GM19452 (cell line): ENCODE measurements at regions not wholly inside any gene's neighbourhood (a gene's known extent, or its start where the extent isn't known, plus 50 kb on each side); places are given as distances from the start of the nearest gene placed in this dataset.

Experiments
- ATAC-seq: cut with Tn5 transposase; IDR thresholded peaks from one replicate; pipeline ENCODE4 v1.9.1; 2021; ENCODE audit not compliant: unreplicated experiment

DNA sequence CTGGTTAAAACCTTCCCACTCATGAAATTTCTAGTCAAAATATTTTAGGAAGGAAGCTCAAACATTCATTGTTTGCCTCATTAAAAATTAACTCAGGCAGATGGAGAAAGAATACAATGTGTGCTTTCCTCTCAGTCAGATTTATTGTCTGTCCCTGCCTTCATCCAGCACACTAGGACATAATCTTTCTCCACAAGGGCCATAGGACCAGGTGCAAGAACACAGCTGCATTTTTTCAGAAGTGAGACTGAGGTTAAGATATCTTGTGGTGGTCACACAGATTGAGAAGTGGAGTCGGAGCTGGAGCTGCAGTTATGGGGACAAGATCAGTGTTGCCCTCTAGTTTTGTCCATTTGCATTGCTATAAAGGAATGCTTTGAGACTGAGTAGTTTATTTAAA lies 666.3 kb downstream of the CCSER2 start:
- no peak for ATAC-seq

DNA sequence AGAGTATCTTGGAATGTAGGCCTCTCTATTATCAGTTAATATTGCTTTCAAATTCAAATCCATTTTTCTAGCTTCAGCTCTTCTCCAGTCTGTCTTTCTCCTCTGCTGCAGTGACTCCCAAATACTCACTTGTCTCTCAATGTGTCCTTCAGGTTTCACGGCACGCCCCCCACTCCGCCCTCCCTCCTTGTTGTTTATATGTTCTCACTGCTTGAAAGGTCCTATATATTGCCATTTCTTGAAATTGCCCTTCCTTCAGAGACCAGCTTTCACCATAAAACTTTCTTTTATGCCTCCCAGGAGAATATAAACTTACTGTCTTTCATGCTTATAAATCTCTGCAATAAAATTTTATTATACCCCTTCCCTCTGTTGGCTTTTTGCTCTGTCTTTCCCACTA lies 668.2 kb downstream of the CCSER2 start:
- ATAC-seq: no peak

DNA sequence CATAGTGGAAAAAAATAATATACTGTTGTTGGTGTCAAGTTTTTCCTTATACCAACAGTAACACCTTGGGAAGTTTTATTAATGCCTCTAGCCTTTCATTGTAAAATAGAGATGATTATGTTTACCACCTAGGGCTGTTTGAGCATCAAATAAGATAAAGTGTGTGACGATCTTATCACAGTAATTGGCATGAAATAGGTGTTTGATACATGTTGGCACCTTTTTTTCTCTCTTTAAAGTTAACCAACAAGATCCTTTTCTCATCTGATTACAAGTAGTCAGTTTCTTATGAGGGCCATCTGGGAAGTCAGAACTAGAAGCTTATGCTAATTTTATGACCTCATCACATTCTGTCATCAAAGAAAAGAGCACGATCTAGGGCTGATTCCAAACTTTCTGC lies 669.5 kb downstream of the CCSER2 start:
- no peak for ATAC-seq

DNA sequence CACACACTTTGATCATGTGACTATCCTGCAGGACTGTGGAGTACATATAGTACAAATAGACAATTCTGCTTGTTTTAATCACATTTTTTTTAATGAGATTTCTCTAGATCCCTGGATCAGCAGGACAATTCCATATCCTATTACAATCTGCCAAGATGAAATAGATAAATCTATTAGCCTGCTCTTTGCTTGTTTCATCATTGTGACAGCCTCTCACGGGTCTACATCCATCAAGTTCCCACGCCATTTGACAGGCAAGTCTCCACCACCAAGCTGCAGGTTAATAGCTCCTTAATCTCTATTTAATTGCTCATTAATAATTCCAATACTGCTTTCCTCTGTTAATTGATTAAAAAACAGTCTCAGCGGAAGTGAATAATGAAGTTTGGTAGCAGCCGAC lies 671.5 kb downstream of the CCSER2 start:
- no peak for ATAC-seq

DNA sequence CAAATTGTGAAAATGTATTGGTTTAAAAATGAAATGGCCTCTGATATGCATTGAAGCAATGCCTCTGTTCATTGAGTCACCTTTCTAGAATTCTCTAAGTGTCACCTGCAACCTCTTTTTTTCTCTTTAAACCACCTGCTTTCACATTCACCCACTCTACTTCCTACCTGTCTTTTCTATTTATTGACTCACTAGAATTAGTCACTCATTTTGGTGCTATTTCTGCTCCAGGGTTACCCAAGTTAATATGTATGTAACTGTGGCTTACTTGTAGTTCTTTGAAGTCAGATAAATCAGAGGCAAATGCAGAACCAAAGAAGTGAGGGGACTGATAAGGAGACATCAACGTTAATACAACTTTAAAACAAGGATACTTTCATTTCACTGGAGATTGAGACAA lies 674.7 kb downstream of the CCSER2 start:
- no peak for ATAC-seq

DNA sequence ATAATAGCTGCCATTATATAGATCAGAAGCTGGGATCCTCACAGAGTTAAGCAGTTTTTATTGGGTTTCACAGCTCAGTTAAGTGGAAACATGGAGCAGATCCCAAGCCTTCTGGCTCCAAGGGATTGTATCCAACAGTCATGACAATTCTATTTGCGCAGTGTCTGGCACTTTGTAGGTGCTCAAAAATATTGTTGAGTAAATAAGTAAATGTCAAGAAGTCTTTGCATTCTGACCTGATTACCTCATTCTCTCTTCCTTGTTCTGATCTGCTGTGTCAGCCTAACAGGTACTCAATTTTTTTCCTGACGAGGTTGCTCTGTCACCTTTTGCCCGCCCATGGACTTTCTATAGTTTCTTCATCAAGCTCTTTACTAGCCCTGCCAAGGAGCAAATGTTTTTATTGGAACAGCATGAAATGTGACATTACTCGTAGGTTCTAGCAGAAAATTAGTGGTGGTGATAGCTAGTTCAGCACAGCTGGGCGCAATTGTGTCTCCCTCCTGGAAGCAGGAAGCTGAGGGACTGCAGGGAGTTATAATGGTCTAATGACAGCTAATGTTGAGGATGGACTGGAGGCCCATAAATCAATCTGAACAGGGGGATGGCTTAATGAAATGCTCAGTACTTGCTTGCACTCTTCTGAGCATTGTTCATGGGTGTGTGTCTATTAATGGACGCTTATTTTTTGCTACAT lies 680.2 kb downstream of the CCSER2 start:
- no peak for ATAC-seq

DNA sequence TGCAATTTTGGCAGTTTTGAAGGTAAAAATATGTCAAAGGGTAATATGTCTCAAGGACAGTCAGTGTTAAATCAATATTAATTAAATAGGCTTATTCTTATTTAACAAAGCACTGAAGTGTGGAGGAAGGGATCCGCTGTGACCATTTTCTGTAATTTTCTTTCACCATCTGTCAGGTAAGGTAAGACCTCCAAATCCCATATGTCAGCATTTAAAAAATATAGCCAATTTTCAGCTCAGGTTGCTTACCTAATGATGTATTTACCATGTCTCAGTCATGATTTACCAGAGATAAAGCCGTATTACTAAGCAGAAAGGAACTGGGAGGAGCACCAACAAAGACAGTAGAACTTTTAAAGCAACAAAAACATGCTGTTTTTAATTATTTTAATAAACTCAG lies 683.9 kb downstream of the CCSER2 start:
- no peak for ATAC-seq

DNA sequence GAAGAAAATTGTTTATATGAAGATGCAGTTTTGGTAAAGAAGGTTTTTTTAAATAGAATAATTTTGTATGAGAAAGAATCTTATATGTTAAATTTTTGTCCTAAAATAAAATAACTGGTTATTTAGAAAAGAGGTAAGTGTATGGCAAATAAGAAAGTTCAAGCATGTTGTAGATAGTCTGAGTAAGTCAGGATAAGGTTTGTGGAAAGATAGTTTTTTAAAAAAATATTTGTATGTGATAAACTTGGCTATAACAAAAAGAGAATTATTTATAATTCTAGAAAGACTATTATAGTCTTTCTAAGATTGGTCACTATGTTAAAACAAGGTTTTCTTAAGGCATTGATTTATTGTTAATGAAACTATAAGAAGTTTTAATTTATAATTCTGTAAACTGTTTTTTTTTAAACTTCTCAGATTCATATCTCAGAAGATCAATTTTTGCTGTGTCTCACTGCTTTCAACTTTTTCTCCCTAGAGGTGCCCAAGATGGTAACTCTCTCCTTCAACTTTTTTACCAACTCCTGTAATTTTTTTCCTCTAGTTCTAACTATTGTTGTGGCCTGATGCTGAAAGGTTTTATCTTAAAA lies 698.6 kb downstream of the CCSER2 start:
- no peak for ATAC-seq

DNA sequence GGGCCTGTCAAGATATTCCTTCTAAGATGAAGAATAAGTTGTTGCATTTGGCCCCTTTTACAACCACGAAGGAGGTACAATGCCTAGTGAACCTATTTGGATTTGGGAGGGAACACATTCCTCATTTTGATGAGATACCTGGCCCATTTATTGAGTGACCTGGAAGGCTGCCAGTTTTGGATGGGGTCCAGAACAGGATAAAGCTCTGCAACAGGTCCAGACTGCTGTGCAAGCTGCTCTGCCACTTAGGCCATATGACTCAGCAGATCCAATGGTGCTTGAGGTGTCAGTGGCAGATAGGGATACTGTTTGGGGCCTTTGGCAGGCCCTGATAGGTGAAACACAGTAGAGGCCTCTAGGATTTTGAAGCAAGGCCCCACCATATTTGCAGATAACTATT lies 704.6 kb downstream of the CCSER2 start:
- ATAC-seq: no peak

DNA sequence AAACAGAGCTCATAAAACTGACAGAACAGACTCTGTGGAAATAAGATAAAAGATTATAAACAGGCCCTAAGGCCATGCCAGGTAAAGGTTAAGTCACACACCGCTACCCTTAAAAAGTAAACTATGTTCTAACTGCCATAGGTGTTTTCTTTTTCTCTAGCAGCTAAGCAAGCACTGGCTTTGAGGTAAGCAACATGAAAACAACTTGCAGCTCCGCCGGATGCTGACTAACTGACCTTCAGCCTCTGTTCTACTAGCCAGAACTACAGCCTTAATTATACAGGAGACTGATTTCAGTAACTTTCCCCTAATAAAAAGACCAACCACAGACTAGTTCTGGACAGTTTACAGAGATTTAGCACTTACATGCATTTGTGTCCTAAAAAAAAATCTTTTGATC lies 708.3 kb downstream of the CCSER2 start:
- no peak for ATAC-seq

DNA sequence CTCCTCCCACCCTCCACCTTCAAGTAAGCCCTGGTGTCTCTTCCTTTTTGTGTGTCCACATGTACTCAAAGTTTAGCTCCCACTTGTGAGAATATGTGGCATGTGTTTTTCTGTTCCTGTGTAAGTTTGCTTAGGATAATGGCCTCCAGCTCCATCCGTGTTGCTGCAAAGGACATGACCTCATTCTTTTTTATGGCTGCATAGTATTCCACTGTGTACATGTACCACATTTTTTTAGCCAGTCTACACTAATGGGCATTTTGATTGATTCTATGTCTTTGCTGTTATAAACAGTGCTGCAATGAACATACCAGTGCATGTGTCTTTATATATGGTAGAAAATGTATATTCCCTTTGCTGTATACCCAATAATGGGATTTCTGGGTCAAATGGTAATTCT lies 710.9 kb downstream of the CCSER2 start:
- no peak for ATAC-seq

DNA sequence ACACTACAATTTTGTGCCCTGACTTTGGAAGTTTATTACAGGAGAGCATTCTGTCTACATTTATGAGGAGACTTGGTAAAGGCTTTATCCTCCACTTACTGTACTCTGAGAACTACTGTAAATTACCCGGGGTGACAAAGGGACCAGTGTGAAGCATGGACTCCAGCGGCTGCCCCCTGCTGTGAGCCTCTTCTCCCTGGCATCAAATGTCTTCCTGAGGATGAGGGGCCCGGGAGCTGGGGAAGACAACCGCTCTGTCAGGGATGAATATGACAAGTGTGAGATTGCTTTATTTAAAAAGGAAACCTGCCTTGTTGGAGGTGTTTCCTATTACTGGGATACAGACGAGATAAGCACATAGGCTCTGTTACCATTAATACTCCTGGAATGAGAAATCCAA lies 714.8 kb downstream of the CCSER2 start:
- no peak for ATAC-seq

DNA sequence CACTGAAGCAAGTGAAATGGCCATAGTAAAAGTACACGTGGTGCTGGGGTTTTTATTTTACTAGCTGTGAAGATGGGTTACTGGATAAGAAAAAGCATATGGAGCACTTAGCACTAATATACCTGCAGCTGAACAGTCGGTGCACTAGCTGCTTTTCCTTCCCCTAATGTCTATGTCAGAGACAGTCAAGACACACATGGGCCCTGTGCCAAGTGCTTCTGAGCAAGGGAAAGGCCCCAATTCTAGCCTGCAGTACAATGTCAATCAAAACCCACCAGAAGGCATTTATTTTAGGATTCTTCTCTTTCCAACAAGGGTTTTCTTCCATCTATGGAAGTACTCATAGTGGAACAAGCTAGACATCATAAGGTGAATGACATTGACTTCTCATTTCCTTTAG lies 716.7 kb downstream of the CCSER2 start:
- ATAC-seq: no peak

DNA sequence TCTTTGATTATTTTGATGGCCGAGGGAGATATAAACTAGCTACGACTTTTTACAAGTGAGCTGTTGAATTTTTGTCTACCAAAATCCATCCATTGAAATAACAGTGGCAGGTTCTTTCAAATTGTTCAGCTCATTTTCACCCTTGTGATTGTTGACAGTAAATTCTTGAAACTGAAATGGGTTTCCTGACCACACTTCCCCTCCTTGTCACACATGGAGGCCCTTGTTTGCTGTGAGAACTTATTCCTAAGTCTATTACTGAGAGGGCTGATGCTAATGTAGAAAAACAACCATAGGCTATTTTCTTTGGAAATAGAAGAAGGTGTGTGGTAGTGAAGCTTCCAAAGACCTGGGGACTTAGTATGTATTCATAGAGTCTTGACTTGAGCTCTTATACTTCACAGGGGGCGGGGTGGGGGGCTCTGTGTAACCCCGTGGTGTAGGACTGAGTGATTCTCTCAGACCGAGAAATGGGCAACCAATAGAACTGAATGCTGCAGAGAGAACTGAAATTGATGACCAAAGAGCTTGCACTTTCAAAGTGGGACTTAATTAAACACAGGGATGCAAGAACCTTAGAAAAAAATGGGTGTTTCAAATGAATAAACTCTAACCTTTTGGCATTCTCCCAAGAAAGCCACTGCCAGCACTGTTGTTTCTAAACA lies 718.9 kb downstream of the CCSER2 start:
- no peak for ATAC-seq

DNA sequence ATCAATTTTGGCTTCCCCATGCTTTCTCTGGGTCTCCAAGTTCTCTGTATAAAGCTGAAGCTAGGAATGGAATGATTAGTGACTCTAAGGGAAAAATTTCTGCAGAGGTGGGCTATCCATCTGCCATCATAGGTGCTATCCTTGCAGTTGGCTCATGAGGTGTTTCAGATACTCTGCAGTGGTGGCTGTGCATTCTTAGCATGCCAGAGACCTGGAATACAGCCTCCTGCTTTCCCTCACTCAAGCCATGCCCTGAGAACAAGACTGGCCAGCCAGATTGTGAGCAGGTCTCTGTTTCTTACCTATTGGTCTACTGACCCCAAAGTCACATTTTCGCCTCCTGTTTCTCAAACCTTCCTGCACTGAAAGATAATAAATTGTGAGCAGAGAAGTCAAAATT lies 719.6 kb downstream of the CCSER2 start:
- ATAC-seq: no peak

DNA sequence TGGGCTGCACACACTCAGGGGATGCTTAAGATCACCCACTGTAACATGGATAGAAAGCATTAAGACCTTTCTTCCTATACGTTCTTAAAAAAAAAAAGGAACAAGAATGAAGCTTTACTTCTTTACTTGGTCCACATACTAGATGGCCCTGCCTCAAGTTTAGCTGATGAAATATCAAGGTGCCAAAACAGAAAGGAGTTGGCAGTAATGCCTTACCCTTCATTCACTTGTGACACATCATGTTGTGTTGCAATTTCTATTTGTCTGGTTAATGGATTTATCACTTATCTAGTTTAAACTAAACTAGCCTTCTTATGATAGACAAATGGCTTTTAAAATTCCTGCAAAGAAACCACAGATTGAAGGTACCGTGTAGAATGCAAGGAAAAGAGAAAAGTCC lies 720.3 kb downstream of the CCSER2 start:
- no peak for ATAC-seq

DNA sequence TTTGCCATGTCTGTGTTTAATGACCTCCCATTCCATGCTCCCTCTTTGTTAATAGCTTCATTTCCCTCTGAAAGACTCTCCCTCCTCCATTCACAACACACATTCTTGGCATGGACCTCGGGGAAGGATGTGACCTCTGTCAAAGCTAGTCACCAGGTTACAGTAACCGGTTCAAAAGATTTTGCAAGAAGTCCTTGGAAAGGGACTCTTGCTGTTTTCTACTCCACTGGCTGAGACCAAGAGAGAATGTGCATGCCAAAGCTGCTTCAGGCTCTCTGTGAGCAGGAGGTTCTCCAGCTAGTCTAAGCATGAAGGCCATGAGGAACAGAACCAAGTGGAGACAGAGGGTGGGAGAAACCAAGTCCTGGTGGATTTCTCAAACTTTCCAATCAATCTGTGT lies 732.6 kb downstream of the CCSER2 start:
- ATAC-seq: no peak

DNA sequence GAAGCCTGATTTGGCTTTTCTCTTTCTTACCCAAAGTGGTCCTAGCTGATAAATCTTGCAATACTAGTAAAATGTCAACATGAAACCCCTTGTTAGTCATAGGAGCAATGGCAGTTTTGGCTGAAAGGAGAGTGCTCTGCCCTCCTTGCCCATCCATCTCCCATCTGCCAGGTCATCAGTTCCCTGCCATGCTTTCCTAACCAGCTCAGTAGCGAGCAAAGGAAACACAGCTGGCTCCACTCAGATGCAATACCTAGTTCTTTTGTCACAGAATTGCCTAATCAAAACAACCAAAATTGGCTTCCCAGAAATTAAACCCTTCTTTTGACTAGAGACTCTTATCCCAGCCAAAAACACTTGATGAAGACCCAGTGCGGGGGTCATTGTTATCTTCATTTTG lies 733.0 kb downstream of the CCSER2 start:
- ATAC-seq: no peak

DNA sequence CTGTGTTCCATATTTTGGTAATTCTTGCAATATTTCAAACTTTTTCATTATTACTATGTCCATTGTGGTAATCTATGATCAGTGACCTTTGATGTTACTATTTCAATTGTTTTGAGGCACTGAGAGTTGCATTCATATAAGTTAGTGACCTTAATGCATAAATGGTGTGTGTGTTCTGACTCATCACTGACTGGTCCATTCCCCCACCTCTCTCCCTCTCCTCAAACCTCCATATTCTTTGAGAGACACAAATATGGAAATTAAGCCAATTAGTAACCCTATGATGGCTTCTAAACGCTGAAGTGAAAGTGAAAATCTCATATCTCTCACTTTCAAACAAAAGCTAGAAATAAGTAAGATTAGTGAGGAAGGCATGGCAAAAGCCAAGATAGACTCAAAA lies 739.6 kb downstream of the CCSER2 start:
- ATAC-seq: no peak

DNA sequence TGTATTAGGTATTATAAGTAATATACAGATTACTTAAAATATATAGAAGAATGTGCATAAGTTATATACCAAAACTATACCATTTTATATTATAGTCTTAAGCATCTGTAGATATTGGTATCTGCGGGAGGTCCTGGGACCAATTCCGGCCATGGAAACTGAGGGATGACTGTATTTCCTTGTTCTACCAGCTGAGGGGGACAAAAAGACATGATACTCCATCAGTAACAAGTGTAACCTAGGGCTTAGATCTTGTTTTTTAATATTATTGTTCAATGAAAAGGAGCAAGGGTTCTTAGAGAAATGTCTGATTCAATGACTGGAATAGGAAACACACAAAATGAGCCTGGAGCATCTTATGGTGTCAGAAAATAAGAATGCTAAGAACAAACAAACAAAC lies 752.5 kb downstream of the CCSER2 start:
- no peak for ATAC-seq

DNA sequence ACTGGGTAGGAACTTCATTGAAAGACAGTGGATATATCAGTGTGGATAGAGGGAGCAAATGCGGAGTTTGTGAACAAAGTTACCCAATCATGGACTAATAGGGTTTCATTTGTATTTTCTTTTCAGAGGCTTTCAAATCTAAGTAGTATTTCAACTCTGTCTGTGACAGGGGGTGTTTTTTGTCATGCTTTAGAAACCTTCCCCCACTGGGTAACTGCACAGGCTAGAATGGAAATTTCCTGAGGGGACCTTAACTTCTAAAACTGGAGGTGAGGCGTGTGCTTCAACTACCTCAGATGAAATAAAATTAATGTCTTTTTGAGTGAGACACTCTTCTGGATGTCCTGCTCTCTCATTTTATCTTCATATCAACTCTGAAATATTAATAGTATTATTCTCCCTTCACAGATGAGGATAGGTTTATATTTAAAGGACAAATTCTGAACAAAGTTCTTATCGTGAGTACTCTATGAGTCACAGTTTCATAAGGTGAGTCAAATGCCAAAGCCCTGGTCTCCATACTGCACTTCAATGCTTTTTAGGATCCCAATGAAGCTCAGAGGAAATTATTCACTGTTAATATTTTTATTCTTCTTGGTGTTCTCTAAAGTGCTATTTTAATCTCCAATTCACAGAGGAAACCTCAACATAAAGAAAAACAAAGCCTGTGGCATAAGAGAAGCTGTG lies 770.6 kb downstream of the CCSER2 start:
- ATAC-seq: no peak

DNA sequence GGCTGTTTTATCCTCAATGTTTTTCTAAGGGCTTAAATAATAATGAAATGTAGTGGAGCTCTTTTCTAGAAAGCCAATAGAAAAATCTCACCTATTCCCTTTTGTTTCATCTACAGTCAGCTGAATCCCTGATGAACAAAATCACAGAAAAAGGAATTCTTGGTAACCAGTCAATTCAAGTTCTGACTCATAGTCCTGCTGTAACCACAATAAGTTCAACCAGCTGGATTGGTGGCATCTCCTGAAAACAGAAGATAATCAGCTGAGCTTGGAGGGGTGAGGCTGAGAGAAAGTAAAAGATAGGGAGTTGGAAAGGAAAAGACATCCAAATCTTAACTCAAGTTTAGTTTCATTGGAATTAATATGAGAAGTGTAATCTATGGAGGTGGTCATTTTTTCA lies 772.1 kb downstream of the CCSER2 start:
- ATAC-seq: no peak
